ENCODE measurements at regions not wholly inside any gene's neighbourhood (a gene's known extent, or its start where the extent isn't known, plus 50 kb on each side); places are given as distances from the start of the nearest gene placed in this dataset.

DNA sequence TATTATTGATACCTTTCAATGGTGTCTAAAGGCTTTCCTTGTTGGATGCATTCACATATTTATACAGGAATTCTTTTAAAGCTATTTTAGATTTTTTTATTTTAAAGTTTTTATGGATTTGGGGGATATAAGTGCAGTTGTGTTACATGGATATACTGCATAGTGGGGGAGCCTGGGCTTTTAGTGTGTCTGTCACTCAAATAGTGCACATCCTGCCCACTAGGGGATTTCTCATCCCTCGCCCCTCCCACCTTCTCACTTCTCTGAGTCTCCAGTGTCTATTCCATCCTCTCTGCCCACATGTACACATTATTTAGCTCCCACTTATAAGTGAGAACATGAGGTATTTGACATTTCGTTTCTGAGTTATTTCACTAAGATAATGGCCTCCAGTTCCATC, 154.0 kb upstream of the MKI67 start:
- TF ChIP-seq, protein P1, sequence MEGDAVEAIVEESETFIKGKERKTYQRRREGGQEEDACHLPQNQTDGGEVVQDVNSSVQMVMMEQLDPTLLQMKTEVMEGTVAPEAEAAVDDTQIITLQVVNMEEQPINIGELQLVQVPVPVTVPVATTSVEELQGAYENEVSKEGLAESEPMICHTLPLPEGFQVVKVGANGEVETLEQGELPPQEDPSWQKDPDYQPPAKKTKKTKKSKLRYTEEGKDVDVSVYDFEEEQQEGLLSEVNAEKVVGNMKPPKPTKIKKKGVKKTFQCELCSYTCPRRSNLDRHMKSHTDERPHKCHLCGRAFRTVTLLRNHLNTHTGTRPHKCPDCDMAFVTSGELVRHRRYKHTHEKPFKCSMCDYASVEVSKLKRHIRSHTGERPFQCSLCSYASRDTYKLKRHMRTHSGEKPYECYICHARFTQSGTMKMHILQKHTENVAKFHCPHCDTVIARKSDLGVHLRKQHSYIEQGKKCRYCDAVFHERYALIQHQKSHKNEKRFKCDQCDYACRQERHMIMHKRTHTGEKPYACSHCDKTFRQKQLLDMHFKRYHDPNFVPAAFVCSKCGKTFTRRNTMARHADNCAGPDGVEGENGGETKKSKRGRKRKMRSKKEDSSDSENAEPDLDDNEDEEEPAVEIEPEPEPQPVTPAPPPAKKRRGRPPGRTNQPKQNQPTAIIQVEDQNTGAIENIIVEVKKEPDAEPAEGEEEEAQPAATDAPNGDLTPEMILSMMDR (IDR thresholded peaks at IDR 0.05), result no peak
- no peak for TF ChIP-seq POLR2A (IDR thresholded peaks at IDR 0.05)
